ENCODE measurements at regions not wholly inside any gene's neighbourhood (a gene's known extent, or its start where the extent isn't known, plus 50 kb on each side); places are given as distances from the start of the nearest gene placed in this dataset.

GRCh38 chr12:4052691-4053090 is 179.5 kb upstream of the PARP11 start:
- DNase-seq (ENCODE audit: low read depth in 2 of 2) = no peak

GRCh38 chr12:4051596-4051995 is 178.4 kb upstream of the PARP11 start:
- DNase-seq (ENCODE audit: low read depth in 2 of 2) = no peak

DNA sequence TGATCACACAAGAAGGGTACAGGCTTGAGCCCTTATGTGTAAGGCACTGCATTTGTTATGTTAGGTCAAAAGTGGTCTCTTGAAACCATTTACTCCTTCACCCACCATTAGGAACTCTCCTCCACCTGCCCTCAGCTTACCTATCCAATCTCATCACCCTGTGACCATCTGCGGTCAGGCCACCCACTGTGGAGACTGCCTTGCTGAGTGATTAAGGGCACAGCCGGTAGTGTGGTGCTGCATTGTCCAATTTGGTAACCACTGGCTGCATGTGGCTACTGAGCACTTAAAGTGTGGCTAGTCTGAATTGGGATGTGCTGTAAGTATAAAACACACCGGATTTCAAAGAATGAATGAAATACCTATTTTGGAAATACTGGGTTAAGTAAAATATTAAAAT is 177.1 kb upstream of the PARP11 start:
- DNase-seq (ENCODE audit: low read depth in 2 of 2) = no peak

DNA sequence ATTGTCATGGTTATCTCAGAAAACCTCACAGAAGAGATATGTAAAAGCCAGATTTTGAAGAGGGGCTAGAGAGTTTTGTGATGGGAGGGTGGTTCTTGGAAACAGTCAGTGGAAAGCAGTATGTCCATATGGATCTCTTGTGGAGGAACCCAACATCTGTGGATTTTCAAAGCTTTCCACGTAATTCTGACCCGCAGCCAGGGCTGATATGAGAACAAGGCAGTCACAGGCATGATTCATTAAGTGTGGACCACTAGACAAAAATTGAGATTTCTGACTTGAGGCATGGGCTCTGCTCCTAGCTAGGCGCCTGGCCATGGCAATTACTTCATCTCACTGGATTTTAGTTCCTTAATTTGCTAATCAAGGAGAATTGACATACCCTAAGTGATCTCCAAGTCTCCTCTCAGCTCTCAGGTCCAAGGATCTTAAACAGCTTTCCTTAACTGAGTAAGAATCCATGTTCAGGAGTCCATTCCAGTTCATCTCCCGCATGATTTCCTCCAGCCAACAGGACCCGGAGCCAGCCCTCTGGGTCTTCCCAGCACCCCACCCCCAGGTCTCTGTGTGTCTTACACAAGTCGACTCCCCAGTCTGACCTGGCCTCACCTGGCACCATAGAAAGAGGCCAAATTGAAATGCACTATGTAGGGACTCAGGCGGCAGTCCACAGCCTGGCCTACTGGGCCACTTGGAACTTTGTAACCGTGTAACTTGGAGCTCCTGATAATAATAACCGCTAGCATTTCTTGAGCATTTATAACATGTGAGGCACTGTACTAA is 176.3 kb upstream of the PARP11 start:
- no peak for DNase-seq (ENCODE audit: low read depth in 2 of 2)

DNA sequence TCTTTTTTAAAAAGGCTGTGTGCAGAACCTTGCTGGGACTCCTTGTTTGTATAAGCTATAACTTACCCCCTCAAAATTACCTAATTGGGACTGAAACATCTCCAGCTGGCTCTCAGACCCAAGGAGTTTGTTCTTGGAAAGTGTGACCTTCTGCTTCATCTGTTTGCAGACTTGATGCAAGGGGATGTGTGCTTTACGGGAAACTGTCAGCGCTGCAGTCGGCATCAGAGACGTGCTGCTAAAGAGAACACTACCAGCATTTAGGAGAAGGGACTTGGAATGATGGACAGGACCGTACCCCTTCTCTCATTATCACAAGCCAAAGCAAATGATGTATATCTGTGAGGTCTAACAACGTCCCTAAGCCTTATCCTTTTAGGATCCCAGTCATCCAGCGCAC is 174.2 kb upstream of the PARP11 start:
- DNase-seq (ENCODE audit: low read depth in 2 of 2) = no peak

DNA sequence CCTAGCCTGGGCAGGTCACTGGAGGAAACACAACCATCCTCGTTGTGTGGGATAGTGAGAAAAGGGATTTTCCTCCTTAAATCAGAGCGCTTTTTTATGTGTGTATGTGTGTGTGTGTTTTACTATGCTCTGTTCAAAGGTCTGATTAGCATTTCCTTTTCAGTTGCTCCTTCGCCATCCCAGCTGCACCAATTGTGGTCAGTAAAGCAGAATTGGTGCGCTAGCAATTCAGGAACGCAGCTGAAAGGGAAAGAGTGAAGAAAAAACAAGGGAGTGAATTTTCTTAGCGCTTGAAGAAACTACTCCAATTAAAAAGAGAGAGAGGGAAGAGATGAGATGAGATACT is 173.3 kb upstream of the PARP11 start:
- no peak for DNase-seq (ENCODE audit: low read depth in 2 of 2)

- no peak for DNase-seq (ENCODE audit: low read depth in 2 of 2)
These were observed 172.7 kb upstream of the PARP11 start for GRCh38 chr12:4045786-4046494.

DNA sequence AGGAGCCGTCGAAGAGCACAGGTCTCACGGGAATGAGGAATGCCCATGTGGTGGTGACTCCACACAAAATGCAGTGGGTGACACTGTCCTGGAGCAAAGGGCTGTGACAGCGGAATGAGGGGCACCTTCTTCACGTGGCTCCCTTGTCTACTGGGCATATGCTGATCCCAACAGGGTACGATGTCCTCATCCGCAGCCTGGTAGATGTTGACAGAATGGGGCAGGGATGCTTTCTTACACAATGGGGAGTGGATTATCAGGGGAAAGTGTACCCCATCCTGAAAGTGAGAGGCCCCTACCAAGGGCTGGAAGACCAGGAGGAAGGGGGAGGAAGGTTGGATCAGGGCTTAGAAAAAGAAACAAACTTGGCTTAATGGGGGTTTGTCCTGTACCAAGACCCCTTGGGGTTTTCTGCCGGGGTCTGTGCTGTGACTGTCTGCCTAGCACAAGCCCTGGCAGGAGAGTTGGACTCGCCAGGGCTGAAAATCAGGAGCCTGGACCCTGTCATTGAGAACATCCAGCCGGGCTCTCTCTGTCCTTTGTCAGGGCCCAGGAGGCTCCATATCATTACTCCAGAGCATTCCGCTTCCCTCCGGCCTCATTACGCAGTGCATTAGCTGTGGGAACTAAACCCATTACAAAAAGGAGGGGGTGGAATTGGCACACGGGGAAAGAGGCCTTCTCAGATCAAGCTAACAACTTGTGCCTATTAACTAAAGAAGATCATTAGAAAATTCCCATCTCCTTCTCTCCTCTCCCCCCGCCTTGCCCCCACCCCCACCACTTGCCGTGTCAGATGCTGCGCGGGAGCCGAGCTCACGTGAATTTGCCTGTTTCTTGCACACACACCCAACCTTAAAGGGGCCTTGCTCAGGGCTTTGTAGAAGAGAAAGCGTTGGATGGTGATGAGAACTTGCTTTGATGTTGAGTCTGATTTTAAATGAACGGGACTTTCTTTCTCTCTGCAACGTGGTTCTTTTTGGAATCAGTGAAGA is 171.8 kb upstream of the PARP11 start:
- no peak for DNase-seq (ENCODE audit: low read depth in 2 of 2)

DNA sequence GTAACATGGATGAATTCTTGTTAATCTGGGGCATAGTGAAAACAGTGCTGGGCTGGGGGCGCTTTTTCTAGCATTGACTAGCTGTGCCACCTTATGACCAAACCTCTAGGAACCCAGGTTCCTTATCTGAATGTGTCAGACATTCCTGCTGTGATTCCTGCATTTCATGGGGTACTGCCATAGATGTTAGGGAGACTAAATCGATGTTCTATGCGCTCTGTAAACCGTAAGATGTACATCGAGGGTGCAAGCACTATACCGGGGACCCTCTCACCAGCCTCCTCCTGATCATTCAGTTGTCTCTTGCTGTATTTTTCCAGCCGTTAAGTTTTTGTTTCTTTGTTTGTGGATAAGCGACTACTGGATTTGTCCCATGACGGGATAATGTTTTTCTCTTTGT is 170.9 kb upstream of the PARP11 start:
- DNase-seq (ENCODE audit: low read depth in 2 of 2) = no peak

DNA sequence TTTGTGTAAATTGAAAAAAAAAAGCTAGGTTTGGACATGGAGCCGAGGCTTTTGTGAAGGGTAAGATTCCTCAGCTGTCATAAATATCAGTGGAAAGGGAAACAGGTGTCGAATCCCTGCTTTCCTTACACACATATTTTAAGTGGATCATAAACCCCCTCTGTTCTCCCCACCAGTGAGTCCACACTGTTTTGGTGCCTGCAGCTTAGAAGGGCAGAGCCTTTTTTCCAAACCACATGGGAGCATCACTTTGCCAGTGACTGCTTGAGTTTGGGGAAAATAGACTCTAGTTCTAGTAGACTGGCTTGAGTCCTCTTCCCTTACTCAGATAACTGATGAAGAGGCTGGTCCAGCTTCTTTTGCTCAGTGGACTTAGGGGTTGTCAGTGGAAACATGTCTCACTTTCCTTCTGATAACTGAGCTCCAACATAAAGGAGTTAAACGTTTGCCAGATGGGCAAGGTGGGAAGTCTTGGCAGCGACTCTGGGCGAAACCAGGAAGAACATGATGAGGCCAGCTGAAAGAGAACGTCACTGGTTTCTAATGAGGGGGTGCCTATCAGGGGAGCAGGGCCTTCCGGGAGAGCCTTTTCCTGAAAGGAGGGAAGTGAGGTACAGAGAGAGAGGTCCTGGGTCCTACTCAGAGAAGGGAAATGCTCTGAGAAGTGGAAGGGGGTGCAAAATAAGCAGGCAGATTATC is 168.1 kb upstream of the PARP11 start:
- no peak for DNase-seq (ENCODE audit: low read depth in 2 of 2)

DNA sequence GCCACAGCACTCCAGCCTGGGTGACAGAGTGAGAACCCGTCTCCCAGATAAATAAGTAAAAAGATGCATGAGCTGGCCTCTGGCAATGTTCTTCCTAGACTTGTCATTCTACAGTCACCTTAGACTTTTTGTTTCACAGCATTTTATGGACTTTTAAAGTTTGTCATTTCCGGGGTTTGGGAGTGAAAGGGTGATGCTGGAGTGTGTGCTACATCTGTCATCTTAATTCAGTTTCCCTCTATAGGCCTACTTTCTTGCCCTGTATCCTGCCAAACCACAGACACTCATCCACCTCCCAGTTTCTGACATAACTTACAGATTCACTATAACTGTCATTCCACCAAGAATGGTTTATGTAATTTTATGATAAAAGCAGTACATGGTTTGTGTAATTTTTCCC is 166.7 kb upstream of the PARP11 start:
- no peak for DNase-seq (ENCODE audit: low read depth in 2 of 2)

GRCh38 chr12:4037747-4038312 is 164.6 kb upstream of the PARP11 start:
- peak; percentile 18 to 48 for DNase-seq (ENCODE audit: low read depth in 2 of 2)

DNA sequence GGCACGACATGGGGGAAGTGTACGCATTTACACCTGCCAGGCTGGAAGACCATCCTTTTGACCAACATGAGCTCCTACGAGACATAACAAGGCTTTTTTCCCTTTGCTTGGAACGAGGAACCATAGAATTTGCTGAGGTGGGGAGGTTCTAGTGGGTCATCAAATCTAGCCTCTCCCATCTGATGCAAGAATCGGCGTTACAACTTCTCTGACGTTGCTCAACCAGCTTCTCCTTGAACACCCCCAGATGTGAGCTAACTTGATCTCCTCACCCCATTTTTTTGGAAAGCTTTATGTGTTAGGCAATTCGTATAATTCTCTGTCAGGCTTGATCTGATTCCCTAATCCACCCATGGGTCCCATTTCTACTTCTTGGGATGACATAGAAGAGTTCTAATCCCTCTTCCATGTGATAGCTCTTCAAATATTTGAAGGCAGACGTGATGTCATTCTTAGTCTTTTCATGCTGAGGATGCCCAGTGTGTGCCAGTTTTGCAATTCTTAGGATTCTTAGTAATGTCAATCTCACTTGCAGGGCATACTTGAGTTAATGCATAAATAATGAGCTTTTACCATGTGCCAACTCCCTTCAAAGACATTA is 163.6 kb upstream of the PARP11 start:
- no peak for DNase-seq (ENCODE audit: low read depth in 2 of 2)

DNA sequence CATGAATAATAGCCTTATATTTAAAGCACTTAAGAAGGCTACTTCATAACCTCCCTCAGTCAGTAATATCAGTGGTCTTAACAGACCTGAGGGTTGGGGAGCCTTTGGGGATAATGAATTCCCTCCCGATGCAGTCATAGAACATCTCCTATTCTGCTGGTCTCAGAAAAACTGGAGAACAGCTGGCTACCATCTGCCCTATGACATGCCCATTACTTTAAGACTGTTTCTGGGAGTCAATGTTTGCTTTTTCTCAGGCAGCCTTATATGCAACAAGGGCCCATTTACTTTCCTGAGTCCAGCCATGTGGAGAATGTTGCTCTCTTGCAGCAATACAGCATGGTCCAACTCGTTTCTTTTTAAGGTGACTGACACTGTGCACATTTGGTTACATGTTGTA is 161.7 kb upstream of the PARP11 start:
- DNase-seq (ENCODE audit: low read depth in 2 of 2) = no peak

- DNase-seq (ENCODE audit: low read depth in 2 of 2) = no peak
These were observed 159.9 kb upstream of the PARP11 start for GRCh38 chr12:4032924-4033615.

GRCh38 chr12:4031703-4032291 is 158.6 kb upstream of the PARP11 start:
- DNase-seq (ENCODE audit: low read depth in 2 of 2) = peak in 1 of 2 donors; percentile 47

GRCh38 chr12:4030929-4031702 is 157.9 kb upstream of the PARP11 start:
- peak; percentile 69 to 96 for DNase-seq (ENCODE audit: low read depth in 2 of 2)

DNA sequence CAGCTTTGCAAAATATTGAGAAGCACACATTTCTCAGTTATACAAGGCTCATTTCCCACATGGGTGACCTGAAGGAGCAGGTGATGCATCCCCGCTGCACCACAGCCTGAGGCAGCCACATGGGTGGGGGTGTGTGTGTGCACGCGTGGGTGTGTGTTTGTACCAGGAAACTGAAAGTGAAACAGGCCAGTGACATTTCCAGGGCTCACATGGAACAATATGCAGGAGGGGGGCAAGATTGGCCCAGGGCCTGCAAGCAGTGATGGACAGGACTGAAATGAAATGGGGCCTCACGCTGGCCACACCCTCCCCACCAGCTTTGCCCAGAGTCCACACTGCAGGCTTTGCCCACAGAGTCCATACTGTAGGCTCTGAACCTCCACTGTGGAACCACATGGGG is 154.2 kb upstream of the PARP11 start:
- DNase-seq (ENCODE audit: low read depth in 2 of 2) = no peak

GRCh38 chr12:4026517-4026916 is 153.3 kb upstream of the PARP11 start:
- DNase-seq (ENCODE audit: low read depth in 2 of 2) = no peak
